ENCODE measurements at regions not wholly inside any gene's neighbourhood (a gene's known extent, or its start where the extent isn't known, plus 50 kb on each side); places are given as distances from the start of the nearest gene placed in this dataset.

- Histone ChIP-seq H4K20me1 (ENCODE audit: control insufficient read depth, extremely low read depth, insufficient read depth, low read length) (no peaks in the 10 kb centered on the region), H3K4me3 (replicated peaks in 1 of 4; ENCODE audit: control extremely low read depth in 1 of 4, insufficient read depth in 1 of 4, low read depth in 3 of 4, low read length in 4 of 4) (no peak overlapping the region), H3K4me1 (ENCODE audit: control insufficient read depth, extremely low read depth, insufficient read depth, low read length) (no peaks in the 10 kb centered on the region), H3K27me3 (ENCODE audit: control insufficient read depth, insufficient read depth, low read length) (no peaks in the 10 kb centered on the region), H3K27ac (ENCODE audit: insufficient read depth, low read length) (no peak overlapping the region), H3K9me3 (ENCODE audit: control insufficient read depth, insufficient read depth, low read depth, low read length) (no peaks in the 10 kb centered on the region), H3K79me2 (ENCODE audit: control insufficient read depth, insufficient read depth, low read length) (no peaks in the 10 kb centered on the region), H3K36me3 (ENCODE audit: control insufficient read depth, insufficient read depth, low read length) (no peaks in the 10 kb centered on the region), H3K9ac (ENCODE audit: insufficient read depth, low read length) (no peak overlapping the region), H2AFZ (ENCODE audit: low read length) (no peak overlapping the region), H3K4me2 (ENCODE audit: extremely low read depth, insufficient read depth, low read length) (no peak overlapping the region)
- TF ChIP-seq EZH2 (IDR thresholded peaks at IDR 0.05; ENCODE audit: low read length, missing control alignments): no peak
- TF ChIP-seq CTCF (conservative IDR thresholded peaks at IDR 0.05 in 1 of 2, IDR thresholded peaks at IDR 0.05 in 1 of 2; ENCODE audit: low read depth in 1 of 2, low read length in 2 of 2): no peak
- DNase-seq (ENCODE audit: low read depth in 2 of 2): no peak
These were observed 172.2 kb downstream of the FAM170A start for GRCh38 chr5:119801570-119801969.

GRCh38 chr5:119808024-119808423 lies 178.7 kb downstream of the FAM170A start:
- Histone ChIP-seq H3K27ac (ENCODE audit: insufficient read depth, low read length) (no peak overlapping the region), H3K9ac (ENCODE audit: insufficient read depth, low read length) (no peak overlapping the region), H3K4me1 (ENCODE audit: control insufficient read depth, extremely low read depth, insufficient read depth, low read length) (no peaks in the 10 kb centered on the region), H3K9me3 (ENCODE audit: control insufficient read depth, insufficient read depth, low read depth, low read length) (no peaks in the 10 kb centered on the region), H2AFZ (ENCODE audit: low read length) (no peak overlapping the region), H3K36me3 (ENCODE audit: control insufficient read depth, insufficient read depth, low read length) (no peaks in the 10 kb centered on the region), H3K27me3 (ENCODE audit: control insufficient read depth, insufficient read depth, low read length) (no peaks in the 10 kb centered on the region), H3K4me2 (ENCODE audit: extremely low read depth, insufficient read depth, low read length) (no peak overlapping the region), H3K79me2 (ENCODE audit: control insufficient read depth, insufficient read depth, low read length) (no peaks in the 10 kb centered on the region), H4K20me1 (ENCODE audit: control insufficient read depth, extremely low read depth, insufficient read depth, low read length) (no peaks in the 10 kb centered on the region), H3K4me3 (replicated peaks in 1 of 4; ENCODE audit: control extremely low read depth in 1 of 4, insufficient read depth in 1 of 4, low read depth in 3 of 4, low read length in 4 of 4) (no peak overlapping the region)
- TF ChIP-seq CTCF (conservative IDR thresholded peaks at IDR 0.05 in 1 of 2, IDR thresholded peaks at IDR 0.05 in 1 of 2; ENCODE audit: low read depth in 1 of 2, low read length in 2 of 2): no peak
- TF ChIP-seq EZH2 (IDR thresholded peaks at IDR 0.05; ENCODE audit: low read length, missing control alignments): no peak
- no peak for DNase-seq (ENCODE audit: low read depth in 2 of 2)

- no peaks in the 10 kb centered on the region for H3K79me2 ChIP-seq (ENCODE audit: control insufficient read depth, insufficient read depth, low read length)
- no peaks in the 10 kb centered on the region for H4K20me1 ChIP-seq (ENCODE audit: control insufficient read depth, extremely low read depth, insufficient read depth, low read length)
- no peak overlapping the region for H3K9ac ChIP-seq (ENCODE audit: insufficient read depth, low read length)
- no peaks in the 10 kb centered on the region for H3K9me3 ChIP-seq (ENCODE audit: control insufficient read depth, insufficient read depth, low read depth, low read length)
- H3K4me1 ChIP-seq (ENCODE audit: control insufficient read depth, extremely low read depth, insufficient read depth, low read length): no peaks in the 10 kb centered on the region
- DNase-seq (ENCODE audit: low read depth in 2 of 2): no peak
- H3K4me2 ChIP-seq (ENCODE audit: extremely low read depth, insufficient read depth, low read length): no peak overlapping the region
- H3K27me3 ChIP-seq (ENCODE audit: control insufficient read depth, insufficient read depth, low read length): no peaks in the 10 kb centered on the region
- no peak overlapping the region for H3K27ac ChIP-seq (ENCODE audit: insufficient read depth, low read length)
- no peak overlapping the region for H3K4me3 ChIP-seq (replicated peaks in 1 of 4; ENCODE audit: control extremely low read depth in 1 of 4, insufficient read depth in 1 of 4, low read depth in 3 of 4, low read length in 4 of 4)
- no peaks in the 10 kb centered on the region for H3K36me3 ChIP-seq (ENCODE audit: control insufficient read depth, insufficient read depth, low read length)
- TF ChIP-seq CTCF (conservative IDR thresholded peaks at IDR 0.05 in 1 of 2, IDR thresholded peaks at IDR 0.05 in 1 of 2; ENCODE audit: low read depth in 1 of 2, low read length in 2 of 2): no peak
- TF ChIP-seq EZH2 (IDR thresholded peaks at IDR 0.05; ENCODE audit: low read length, missing control alignments): no peak
- H2AFZ ChIP-seq (ENCODE audit: low read length): no peak overlapping the region
These were observed 179.1 kb downstream of the FAM170A start for GRCh38 chr5:119808474-119808873.
